Activated CD4-positive, alpha-beta T cell treated with anti-CD3 and anti-CD28 coated beads, Interleukin-2, Interleukin-4, amounts not matched to agents 100 ng/mL and 50 ng/mL, durations not matched to agents 16 hours and 8 hours (primary cell): ENCODE measurements at regions not wholly inside any gene's neighbourhood (a gene's known extent, or its start where the extent isn't known, plus 50 kb on each side); places are given as distances from the start of the nearest gene placed in this dataset.
"Not testable (repeated sequence)": the region's sequence is repeated elsewhere in the genome, so short reads cannot be mapped to it uniquely, and the experiment has no call there.

Experiments used
- DNase-seq: peaks from one replicate; pipeline ENCODE4 v3.0.0-alpha.2; 2020; ENCODE audit warnings: low spot score

DNA sequence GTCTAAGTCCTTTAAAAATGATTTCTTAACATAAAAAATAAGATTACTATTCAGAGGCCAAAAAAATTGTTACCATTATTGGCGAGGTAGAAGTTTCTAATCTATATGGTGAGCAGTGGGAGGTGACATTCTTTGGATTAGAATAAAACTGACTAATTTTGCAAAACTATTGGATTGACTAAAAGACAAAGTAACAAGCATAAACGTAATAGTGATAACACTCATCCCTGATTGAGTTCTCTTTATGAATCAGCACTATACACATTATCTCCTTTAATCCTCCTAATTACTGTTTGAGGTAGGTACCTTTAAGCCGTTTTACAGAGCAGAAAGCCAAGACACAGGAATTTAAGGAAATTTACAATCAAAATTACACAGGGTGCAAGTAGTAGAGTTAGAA, 139.2 kb upstream of the NRP1 start:
- no peak for DNase-seq

- DNase-seq = not testable (repeated sequence)
These were observed 133.5 kb upstream of the NRP1 start for GRCh38 chr10:33468006-33468405.

GRCh38 chr10:33465747-33466146, 131.3 kb upstream of the NRP1 start:
- DNase-seq = no peak

DNA sequence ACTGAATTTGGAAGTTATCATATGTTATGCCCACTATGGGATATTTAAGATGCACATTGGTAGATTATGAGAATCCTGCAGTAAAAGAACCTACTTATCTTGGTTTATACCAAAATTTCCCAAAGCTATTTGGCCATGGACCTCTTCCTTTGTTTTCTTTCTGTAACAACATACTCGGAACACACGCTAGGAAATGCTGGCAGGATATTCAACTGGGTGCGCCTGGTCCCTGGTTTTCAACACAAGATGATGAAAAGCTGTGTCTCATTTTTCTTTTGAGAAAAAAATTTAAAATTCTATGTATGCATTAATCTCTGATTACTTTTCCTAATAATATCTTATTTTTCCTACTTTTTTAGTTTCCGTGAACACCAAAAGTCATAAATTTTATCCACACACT, 128.5 kb upstream of the NRP1 start:
- no peak for DNase-seq

- no peak for DNase-seq
These were observed 126.8 kb upstream of the NRP1 start for GRCh38 chr10:33461295-33461640.

DNA sequence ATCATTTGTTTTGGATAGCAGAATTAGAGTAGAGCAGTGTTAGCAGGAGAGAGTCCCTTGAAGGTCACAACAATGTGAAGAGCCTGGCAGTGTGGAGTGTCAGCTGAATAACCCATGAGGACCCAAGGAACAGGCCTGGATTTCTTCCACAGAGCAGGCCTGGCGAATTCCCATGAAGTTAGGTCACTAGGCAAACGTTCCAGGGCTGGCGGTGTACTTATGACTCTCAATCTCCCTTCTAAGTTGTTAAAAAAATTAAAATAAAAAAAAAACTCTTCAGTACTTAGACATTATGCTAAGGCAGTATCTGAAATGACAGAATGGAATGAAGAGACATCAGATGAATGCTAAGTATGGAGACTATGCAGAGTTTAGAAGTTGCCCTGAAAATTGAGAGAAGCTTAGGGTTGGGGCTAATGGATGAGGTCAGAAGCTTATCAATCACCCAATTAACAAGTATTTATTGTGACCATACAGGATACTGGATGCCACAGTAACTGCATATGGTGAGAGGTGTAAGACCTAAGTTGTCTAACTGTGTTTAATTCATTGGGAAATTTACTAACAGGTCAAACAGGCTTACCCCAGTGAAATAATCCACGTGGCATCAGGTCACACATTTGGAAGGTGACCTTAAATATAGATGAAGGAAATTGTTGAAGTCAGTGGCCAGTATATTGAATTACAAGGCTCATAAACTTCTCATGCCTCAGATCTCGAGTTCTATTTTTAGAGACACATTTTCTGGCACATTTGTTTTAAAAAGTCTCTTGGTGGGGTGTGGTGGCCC, 126.2 kb upstream of the NRP1 start:
- no peak for DNase-seq

GRCh38 chr10:33459602-33460001, 125.1 kb upstream of the NRP1 start:
- no peak for DNase-seq

- DNase-seq = no peak
These were observed 120.6 kb upstream of the NRP1 start for GRCh38 chr10:33455029-33455428.

GRCh38 chr10:33454554-33454953, 120.1 kb upstream of the NRP1 start:
- DNase-seq = no peak

DNA sequence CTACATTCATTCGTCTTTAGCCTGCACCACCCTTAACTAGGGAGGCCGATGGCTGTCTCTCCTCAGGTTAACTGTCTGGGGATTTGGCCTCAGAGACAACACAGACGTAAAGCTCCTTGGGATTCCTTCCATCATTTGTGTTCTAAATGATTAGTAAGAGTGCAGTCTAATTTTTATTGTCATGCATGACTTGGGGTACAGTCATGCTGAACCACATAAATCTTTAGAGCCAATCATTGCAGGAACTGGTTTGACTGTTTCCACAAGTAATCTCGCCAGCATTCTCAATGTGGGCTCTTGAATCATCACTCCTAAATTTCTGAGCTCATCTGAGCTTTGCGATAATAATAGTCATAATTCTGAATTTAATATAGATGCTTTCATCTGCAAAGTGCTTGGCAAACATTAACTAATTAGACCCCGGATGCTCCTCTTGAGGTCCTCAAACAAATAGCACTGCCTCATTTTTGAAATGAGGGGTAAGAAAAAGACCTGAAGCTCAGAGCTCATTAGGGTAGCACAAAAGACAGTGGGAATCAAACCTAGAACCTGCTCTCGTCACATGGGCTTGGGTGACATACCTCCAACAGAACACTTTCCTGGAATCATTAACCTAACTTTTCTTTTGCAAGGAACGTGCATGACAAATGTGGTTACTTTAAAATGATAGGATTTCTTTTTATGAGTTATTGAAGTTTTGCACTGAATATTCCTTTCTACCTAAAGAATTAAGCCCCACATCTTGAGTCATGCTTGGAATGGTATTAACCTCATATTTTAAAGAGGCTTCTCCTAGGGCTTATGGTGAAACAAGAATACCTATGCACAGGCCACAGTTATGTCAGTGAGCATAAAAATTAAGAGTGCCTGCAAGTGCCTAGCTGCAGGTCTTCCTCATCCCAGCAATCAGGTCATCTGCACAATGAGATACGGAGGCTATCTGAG, 118.9 kb upstream of the NRP1 start:
- no peak for DNase-seq

DNA sequence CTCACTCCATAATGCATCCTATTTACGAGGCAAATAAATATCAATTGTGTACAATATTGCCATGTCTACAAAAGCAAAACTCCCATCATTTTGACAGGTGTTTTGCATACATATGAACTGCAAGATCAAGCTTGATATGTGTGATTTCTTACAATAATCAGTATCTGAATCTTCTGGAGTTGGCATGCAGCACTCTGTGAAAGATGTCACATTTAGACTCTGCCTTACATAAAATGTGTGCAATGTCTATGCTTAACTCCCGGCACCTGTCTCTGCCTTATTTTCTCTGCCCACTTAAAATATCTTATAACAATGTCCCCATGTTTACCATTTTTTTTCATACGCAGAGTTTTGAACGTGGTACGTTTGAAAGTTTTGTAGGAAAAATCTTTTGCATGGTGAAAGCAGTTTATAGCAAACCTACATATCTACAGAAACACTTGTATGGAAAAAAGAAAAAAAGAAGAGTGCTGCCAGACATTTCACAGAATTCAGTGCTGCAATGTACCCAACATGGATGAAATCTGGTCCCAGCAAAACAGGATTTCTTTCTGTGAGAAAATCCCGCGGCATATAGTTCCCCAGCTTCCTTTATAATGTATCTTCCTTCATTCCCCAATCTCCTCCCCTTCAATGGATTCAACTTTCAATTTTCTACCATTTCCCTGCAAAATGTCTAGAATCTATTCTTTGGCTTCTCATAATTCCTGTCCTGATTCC, 114.1 kb upstream of the NRP1 start:
- DNase-seq = no peak

DNA sequence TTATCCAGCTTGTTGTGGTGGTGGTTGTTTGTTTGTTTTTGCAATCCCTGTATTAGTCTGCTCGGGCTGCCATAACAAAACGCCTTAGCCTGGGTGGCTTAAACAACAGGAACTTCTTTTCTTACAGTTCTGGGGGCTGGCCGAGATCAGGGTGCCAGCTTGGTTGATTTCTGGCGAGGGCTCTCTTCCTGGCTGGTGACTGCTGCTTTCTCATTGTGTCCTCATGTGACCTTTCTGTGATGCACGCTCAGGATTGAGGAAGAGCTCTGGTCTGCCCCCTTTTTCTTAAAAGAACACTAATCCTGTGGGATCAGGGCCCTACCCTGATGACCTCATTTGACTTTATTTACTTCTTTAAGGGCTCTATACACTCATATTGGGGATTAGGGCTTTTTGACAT, 107.1 kb upstream of the NRP1 start:
- no peak for DNase-seq

- no peak for DNase-seq
These were observed 100.5 kb upstream of the NRP1 start for GRCh38 chr10:33434933-33435332.

DNA sequence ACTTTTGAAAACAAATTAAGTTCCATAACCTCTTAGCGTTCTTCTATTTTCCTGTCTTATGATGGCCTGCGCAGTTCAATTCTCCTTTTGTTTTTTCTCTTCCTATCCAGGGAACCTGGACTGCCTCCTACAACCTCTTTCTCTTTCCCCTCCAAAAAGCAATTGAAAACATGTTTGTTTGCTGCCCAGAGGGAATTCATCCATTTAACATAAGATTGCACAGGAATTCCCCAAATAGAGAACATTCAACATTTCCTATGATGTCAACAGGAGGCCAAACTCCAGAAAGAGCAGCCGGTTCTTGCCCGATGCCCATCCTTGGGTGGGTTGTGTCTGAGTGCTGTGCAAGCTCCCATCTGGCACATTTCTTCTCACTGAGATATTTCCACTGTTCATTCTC, 94.2 kb upstream of the NRP1 start:
- DNase-seq = no peak

DNA sequence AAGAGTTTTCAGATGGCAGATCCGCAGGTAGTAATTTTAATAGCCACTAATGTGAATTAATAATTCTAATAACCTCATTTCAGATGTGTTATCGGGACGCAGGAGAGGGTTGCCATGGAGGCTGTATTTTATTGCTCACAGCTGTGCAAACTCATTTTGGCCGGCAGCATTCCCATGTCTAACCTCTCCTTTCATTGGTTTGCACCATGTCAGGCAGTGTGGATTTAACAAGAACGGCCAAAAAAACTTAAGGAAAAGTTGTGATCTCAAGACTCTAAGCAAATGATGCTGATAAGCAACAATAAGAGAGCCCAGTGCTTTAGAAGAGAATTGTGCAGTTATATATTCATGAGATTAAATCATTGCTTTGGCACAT, 88.7 kb upstream of the NRP1 start:
- DNase-seq = no peak

- no peak for DNase-seq
These were observed 88.1 kb upstream of the NRP1 start for GRCh38 chr10:33422471-33423153.

DNA sequence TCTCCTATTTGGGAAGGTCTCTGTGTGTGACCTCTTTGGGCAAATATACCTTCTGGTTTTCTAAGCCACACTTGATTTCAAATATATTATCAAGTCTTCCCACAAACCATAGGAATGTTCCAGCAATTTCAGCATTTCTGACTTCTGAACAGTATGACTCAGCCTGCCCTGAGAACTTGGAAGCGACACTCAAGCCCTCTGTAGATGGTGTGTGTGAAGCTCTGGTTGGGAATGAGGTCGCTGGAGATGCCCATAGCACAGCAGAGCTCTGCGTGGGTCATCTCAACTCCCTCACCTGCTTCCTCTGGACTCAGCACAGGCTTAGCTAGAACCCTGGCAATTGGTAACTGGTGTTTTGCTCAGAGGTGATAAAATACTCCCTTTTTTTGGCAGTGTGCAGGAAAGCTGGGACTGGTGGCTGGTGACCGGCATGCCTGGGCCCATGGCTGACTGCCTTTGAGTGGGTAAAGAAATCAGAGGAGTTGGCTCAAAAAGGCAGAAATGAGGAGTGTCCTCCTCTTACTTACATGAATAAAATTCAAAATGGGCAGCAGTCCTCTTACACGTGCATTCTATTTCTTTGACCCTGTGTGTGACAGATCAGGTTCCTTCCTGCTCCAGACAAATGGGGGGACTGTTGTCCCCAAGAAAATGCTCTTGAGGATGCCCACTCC, 87.5 kb upstream of the NRP1 start:
- no peak for DNase-seq

GRCh38 chr10:33419311-33419710, 84.8 kb upstream of the NRP1 start:
- DNase-seq = no peak

DNA sequence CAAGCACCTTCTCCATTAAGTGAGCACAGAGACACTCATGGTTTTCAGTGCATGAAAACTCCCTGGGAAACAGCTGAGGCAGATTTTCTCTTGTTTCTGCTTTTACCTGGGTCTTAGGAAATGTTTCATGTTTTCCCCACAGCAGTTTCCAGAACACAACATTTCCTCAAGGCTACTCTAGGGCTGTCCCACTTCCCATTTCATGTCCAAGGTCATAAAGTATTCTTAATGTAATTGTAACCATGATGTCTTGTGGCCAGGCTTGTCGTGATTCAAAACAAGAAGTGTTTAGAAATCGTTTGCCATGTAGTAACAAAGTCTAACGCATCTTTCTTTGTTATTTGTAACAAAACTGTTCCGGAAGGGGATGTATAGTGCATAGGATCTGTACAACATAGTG, 83.8 kb upstream of the NRP1 start:
- no peak for DNase-seq

DNA sequence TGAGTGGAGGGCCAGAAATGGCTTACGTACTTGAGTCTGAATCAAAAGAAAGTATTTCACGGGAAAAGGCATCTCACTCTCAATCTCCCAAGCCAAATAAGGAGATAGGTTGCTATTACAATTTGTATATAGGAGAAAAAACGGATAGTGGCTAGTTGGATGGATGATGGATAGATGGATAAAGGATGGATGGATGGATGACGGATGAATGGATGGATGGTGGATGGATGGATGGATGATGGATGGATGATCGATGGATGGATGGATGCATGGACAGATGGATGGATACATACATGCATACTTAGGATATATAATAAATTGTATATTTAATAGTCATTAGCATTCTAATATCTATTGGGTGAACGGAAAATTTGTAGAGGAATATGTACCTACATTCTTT, 82.2 kb upstream of the NRP1 start:
- no peak for DNase-seq

GRCh38 chr10:33416209-33416608, 81.7 kb upstream of the NRP1 start:
- DNase-seq = peak; percentile 26

GRCh38 chr10:33414841-33415240, 80.4 kb upstream of the NRP1 start:
- DNase-seq = no peak
